Nephron (organoid): ENCODE measurements at regions not wholly inside any gene's neighbourhood (a gene's known extent, or its start where the extent isn't known, plus 50 kb on each side); places are given as distances from the start of the nearest gene placed in this dataset.

Experiments used
- H3K27ac Mint-ChIP-seq, 3 experiments: 2 replicates each; pipeline ENCODE4 v1.8.0; 2020; ENCODE audit warnings: mixed read lengths in 3 of 3, mild to moderate bottlenecking in 2 of 3, moderate library complexity in 1 of 3
- H3K27me3 Mint-ChIP-seq: 2 replicates; pipeline ENCODE4 v1.8.0; 2021; ENCODE audit warnings: low read depth, mild to moderate bottlenecking, moderate library complexity, mixed read lengths
- H3K36me3 Mint-ChIP-seq: 2 replicates; pipeline ENCODE4 v1.8.0; 2020; ENCODE audit warnings: low read depth, mixed read lengths
- H3K4me1 Mint-ChIP-seq: 2 replicates; pipeline ENCODE4 v1.8.0; 2020; ENCODE audit warnings: mixed read lengths
- H3K4me3 Mint-ChIP-seq, 3 experiments: 2 replicates each; pipeline ENCODE4 v1.8.0; 2020; ENCODE audit warnings: mild to moderate bottlenecking in 3 of 3, mixed read lengths in 3 of 3, moderate library complexity in 2 of 3
- H3K9me3 Mint-ChIP-seq: 2 replicates; pipeline ENCODE4 v1.8.0; 2020; ENCODE audit warnings: mixed read lengths
- TF ChIP-seq, protein P1 (sequence below), 3 experiments: fragments of 200-600 bp; sonication (generic); IDR thresholded peaks; one replicate each; pipeline ENCODE4 v1.5.0; 2021; ENCODE audit warnings: antibody characterized with exemption in 3 of 3; ENCODE audit not compliant: unreplicated experiment in 3 of 3

DNA sequence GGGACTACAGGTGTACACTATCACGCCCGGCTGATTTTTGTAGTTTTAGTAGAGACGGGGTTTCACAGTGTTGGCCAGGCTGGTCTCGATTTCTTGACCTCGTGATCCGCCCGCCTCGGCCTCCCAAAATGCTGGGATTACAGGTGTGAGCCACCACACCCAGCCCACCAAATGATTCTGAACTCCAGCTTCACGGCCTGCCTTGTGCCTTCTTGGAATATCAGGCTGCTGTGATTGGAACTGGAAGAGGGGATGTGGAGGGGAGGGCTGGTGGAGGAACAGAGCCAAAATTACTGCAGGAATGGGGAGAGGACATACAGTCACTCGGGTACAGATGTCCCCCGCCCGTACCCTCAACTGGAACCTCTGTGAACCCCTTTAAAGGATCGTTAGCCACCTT lies 268.4 kb downstream of the ACTR3B start:
- TF ChIP-seq, protein P1, sequence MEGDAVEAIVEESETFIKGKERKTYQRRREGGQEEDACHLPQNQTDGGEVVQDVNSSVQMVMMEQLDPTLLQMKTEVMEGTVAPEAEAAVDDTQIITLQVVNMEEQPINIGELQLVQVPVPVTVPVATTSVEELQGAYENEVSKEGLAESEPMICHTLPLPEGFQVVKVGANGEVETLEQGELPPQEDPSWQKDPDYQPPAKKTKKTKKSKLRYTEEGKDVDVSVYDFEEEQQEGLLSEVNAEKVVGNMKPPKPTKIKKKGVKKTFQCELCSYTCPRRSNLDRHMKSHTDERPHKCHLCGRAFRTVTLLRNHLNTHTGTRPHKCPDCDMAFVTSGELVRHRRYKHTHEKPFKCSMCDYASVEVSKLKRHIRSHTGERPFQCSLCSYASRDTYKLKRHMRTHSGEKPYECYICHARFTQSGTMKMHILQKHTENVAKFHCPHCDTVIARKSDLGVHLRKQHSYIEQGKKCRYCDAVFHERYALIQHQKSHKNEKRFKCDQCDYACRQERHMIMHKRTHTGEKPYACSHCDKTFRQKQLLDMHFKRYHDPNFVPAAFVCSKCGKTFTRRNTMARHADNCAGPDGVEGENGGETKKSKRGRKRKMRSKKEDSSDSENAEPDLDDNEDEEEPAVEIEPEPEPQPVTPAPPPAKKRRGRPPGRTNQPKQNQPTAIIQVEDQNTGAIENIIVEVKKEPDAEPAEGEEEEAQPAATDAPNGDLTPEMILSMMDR (IDR thresholded peaks at IDR 0.05; ENCODE audit: unreplicated experiment in 3 of 3): no peak
- peaks cover 7% of the 10 kb centered on the region for H3K27me3 Mint-ChIP-seq
- no peaks in the 10 kb centered on the region for H3K9me3 Mint-ChIP-seq
- H3K4me1 Mint-ChIP-seq: no peaks in the 10 kb centered on the region
- H3K4me3 Mint-ChIP-seq: no peak overlapping the region
- H3K36me3 Mint-ChIP-seq: no peaks in the 10 kb centered on the region
- no peak overlapping the region for H3K27ac Mint-ChIP-seq

DNA sequence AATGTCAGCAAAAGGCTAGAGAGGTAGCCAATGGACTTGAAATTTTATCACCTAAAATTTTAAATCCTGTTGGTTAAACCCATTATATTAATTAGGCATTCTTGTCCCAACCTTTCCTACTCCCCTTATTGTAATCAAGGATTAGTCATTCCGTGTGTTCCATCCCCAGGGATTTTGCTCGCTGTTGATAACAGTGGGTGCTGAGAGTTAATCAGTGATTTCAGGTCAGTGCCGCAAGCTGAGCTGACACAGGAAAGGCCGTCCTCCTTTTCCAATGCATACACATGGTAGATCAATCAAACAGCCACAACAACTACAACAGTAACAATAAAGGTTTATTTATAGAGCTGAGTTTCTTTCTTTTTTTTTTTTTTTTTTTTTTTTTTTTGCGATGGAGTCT lies 271.4 kb downstream of the ACTR3B start:
- H3K4me3 Mint-ChIP-seq: no peak overlapping the region
- TF ChIP-seq, protein P1 (IDR thresholded peaks at IDR 0.05; ENCODE audit: unreplicated experiment in 3 of 3): no peak
- H3K27me3 Mint-ChIP-seq: peaks cover 3% of the 10 kb centered on the region
- no peaks in the 10 kb centered on the region for H3K36me3 Mint-ChIP-seq
- no peaks in the 10 kb centered on the region for H3K9me3 Mint-ChIP-seq
- no peak overlapping the region for H3K27ac Mint-ChIP-seq
- no peaks in the 10 kb centered on the region for H3K4me1 Mint-ChIP-seq

- Mint-ChIP-seq H3K4me1 (no peaks in the 10 kb centered on the region), H3K27me3 (peaks cover 4% of the 10 kb centered on the region), H3K36me3 (no peaks in the 10 kb centered on the region), H3K27ac (no peak overlapping the region), H3K4me3 (no peak overlapping the region), H3K9me3 (no peaks in the 10 kb centered on the region)
- TF ChIP-seq, protein P1 (IDR thresholded peaks at IDR 0.05; ENCODE audit: unreplicated experiment in 3 of 3): no peak
These were observed 275.2 kb downstream of the ACTR3B start for GRCh38 chr7:153034791-153035190.

DNA sequence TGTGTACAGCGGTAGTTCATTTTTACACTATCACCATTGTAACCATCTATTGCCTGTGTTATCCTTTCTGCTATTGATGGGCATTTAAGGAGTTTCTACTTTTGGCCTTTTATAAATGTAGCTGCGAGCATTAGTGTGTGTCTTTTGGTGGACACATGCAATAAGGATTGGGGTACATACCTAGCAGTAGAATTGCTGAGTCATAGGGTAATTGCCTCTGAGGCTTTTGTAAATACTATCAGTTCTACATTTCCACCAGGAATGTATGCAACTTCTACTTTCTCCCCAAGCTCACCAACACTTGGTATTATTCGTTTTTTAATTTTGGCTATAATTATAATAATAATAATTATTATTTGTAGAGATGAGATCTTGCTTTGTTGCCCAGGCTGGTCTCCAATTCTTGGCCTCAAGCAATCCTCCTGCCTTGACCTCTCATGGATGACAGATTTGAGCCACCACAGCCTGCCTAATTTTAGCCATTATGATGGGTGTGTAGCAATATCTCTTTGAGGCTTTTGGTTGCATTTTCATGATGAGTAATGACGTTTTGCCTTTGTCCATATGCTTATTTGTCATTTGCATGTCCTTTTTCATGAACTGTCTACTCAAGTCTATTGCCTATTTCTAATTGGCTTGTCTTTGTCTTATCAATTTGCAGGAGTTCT lies 277.0 kb downstream of the ACTR3B start:
- no peaks in the 10 kb centered on the region for H3K9me3 Mint-ChIP-seq

DNA sequence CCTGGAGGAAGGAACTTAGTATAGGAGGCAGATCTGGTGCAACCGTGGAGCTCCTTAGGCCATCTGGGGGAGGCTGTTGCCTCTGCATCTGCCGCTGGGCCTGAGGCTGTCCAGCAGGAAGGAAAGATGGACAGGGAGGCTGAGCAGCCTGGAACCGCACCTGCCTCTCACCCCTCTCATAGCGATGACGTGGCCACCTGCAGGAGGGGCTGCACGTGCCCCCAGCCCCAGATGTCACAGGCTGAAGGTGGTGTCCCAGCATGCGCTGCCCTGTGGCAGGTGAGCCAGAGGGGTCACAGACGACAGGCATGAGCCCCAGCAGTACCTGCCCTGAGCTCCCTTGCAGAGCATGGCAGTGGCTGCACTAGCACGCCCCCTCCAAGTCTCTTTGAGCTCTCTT lies 283.9 kb downstream of the ACTR3B start:
- TF ChIP-seq, protein P1 (IDR thresholded peaks at IDR 0.05; ENCODE audit: unreplicated experiment in 3 of 3): no peak

More for the DNA sequence above, 277.0 kb downstream of the ACTR3B start:
- no peak overlapping the region for H3K4me3 Mint-ChIP-seq
- H3K27me3 Mint-ChIP-seq: peaks cover 4% of the 10 kb centered on the region
- TF ChIP-seq, protein P1 (IDR thresholded peaks at IDR 0.05; ENCODE audit: unreplicated experiment in 3 of 3): no peak
- H3K27ac Mint-ChIP-seq: no peak overlapping the region
- no peaks in the 10 kb centered on the region for H3K4me1 Mint-ChIP-seq
- no peaks in the 10 kb centered on the region for H3K36me3 Mint-ChIP-seq

GRCh38 chr7:153044981-153045380 lies 285.4 kb downstream of the ACTR3B start:
- Mint-ChIP-seq H3K27me3 (peaks cover 12% of the 10 kb centered on the region), H3K4me1 (no peaks in the 10 kb centered on the region), H3K4me3 (no peak overlapping the region), H3K36me3 (no peaks in the 10 kb centered on the region), H3K27ac (no peak overlapping the region), H3K9me3 (no peaks in the 10 kb centered on the region)
- TF ChIP-seq, protein P1 (IDR thresholded peaks at IDR 0.05; ENCODE audit: unreplicated experiment in 3 of 3): no peak

More for the DNA sequence above, 283.9 kb downstream of the ACTR3B start:
- no peaks in the 10 kb centered on the region for H3K9me3 Mint-ChIP-seq
- H3K4me1 Mint-ChIP-seq: no peaks in the 10 kb centered on the region
- no peak overlapping the region for H3K4me3 Mint-ChIP-seq
- H3K27me3 Mint-ChIP-seq: peaks cover 12% of the 10 kb centered on the region
- H3K27ac Mint-ChIP-seq: no peak overlapping the region
- H3K36me3 Mint-ChIP-seq: no peaks in the 10 kb centered on the region
